ENCODE measurements at regions not wholly inside any gene's neighbourhood (a gene's known extent, or its start where the extent isn't known, plus 50 kb on each side); places are given as distances from the start of the nearest gene placed in this dataset.

DNA sequence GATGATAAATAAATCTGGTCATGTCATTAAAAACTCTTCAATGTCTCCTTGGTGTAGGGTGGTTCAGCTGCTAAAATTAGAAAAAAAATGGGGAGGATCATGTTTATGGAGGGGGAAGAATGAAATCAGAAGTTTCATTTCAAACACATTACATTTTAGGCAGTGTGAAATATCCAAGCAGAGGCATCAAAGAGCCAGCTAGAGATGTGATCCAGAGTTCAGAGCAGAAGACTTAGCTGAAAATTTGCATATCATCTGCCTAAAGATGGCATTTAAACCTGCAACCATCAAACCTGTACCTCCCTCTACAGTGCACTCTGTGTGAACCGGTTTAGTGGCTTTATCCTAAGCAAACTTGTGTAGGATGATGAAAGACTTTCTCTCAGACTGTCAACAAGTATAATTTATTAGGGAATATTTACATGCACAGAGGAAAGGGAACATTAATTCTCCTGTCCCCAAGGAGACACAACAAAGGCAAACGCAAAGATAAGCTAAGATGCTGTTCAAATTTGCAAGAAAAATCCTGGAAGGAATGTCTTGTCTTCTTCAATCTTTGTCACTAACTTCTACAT is 84.8 kb upstream of the PLEKHG1 start:
- no peak overlapping the region for H3K23ac ChIP-seq (ENCODE audit: insufficient read length)
- H3K14ac ChIP-seq (ENCODE audit: insufficient read length), result no peak overlapping the region
- no peak overlapping the region; the same call in none of the 2 replicates for H2AFZ ChIP-seq (ENCODE audit: low read length)
- no peaks in the 10 kb centered on the region for H3K36me3 ChIP-seq (ENCODE audit: control insufficient read depth in 2 of 4, insufficient read depth in 4 of 4, low read length in 3 of 4)
- no peak overlapping the region for H3K4me3 ChIP-seq (ENCODE audit: extremely low read depth in 1 of 4, insufficient read depth in 2 of 4, low read depth in 3 of 4, low read length in 4 of 4)
- no peak overlapping the region for H4K91ac ChIP-seq (replicated peaks; ENCODE audit: insufficient read length, low read length)
- no peak overlapping the region for H3K56ac ChIP-seq (replicated peaks; ENCODE audit: insufficient read length, low read depth, low read length)
- no peak overlapping the region for H2BK120ac ChIP-seq (replicated peaks; ENCODE audit: low read depth, low read length)
- FAIRE-seq, result no peak
- H3K79me1 ChIP-seq (ENCODE audit: low read depth, low read length), result no peaks in the 10 kb centered on the region
- no peaks in the 10 kb centered on the region for H3K4me1 ChIP-seq (replicated peaks in 1 of 4; ENCODE audit: control insufficient read depth in 3 of 4, insufficient read depth in 4 of 4, low read length in 3 of 4)
- ChIA-PET CTCF (ENCODE audit: partially characterized antibody) (interaction anchor here (1.0 to 1.6 kb wide), 2 partner anchors 31 to 97 kb away, joined by 3 to 4 read pairs; no protein-coding TSS in a partner anchor), POLR2A (ENCODE audit: partially characterized antibody) (no interaction called here)
- no peak overlapping the region for H2BK20ac ChIP-seq (ENCODE audit: low read length)
- H2BK12ac ChIP-seq (ENCODE audit: low read depth, low read length), result no peak overlapping the region
- WGBS, 2 experiments (ENCODE audit: extremely low coverage in 1 of 2, insufficient coverage in 1 of 2, insufficient read length in 1 of 2, insufficient replicate concordance in 2 of 2, low coverage in 1 of 2, low lambda C conversion rate in 2 of 2, missing lambda C conversion rate in 1 of 2), result 88% methylated on average over 2 of the region's 2 CpGs; no CpG with 5 or more reads in 1 of the 2 experiments
- H2BK15ac ChIP-seq (ENCODE audit: low read length), result no peak overlapping the region
- H3K9me3 ChIP-seq (ENCODE audit: insufficient read depth in 2 of 2, low read depth in 1 of 2, low read length in 1 of 2), result no peaks in the 10 kb centered on the region
- H3K9ac ChIP-seq (replicated peaks in 1 of 4; ENCODE audit: extremely low read depth in 1 of 4, low read depth in 3 of 4, low read length in 3 of 4), result no peak overlapping the region
- no peak overlapping the region for H4K5ac ChIP-seq (ENCODE audit: insufficient read length, low read depth, low read length)
- no peaks in the 10 kb centered on the region for H3K79me2 ChIP-seq (ENCODE audit: control insufficient read depth in 1 of 2, insufficient read depth in 2 of 2, low read length in 2 of 2)
- no peak overlapping the region for H2BK5ac ChIP-seq (ENCODE audit: low read depth, low read length)
- no peaks in the 10 kb centered on the region for H3K27me3 ChIP-seq (replicated peaks in 1 of 4; ENCODE audit: control insufficient read depth in 3 of 4, extremely low read depth in 1 of 4, insufficient read depth in 3 of 4, low read length in 3 of 4)
- DNase-seq (ENCODE audit: low read depth in 1 of 2, low spot score in 2 of 2), result no peak
- H4K8ac ChIP-seq (ENCODE audit: extremely low read depth, insufficient read depth, low read length), result no peak overlapping the region
- H3K27ac ChIP-seq (ENCODE audit: low read depth, low read length), result no peak overlapping the region
- H3K4ac ChIP-seq (replicated peaks; ENCODE audit: insufficient read length, low read depth, low read length), result no peak overlapping the region
- no peak overlapping the region for H3K18ac ChIP-seq (ENCODE audit: extremely low read depth, low read length)
- H3K23me2 ChIP-seq (ENCODE audit: low read depth, low read length), result no peaks in the 10 kb centered on the region
- no peak overlapping the region for H2AK5ac ChIP-seq (ENCODE audit: low read depth, low read length)
- no peaks in the 10 kb centered on the region for H4K20me1 ChIP-seq (replicated peaks in 1 of 2; ENCODE audit: control insufficient read depth in 1 of 2, insufficient read depth in 2 of 2, low read length in 2 of 2)
- no peak overlapping the region for H3K4me2 ChIP-seq (ENCODE audit: insufficient read depth in 1 of 2, low read depth in 2 of 2, low read length in 2 of 2)
- no peak for TF ChIP-seq SP2 (IDR thresholded peaks at IDR 0.05; ENCODE audit: low read length)
- TF ChIP-seq, protein P1, sequence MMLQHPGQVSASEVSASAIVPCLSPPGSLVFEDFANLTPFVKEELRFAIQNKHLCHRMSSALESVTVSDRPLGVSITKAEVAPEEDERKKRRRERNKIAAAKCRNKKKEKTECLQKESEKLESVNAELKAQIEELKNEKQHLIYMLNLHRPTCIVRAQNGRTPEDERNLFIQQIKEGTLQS (IDR thresholded peaks at IDR 0.05; ENCODE audit: insufficient read depth, low read depth, low read length), result no peak
- no peak for TF ChIP-seq PHF8 (conservative IDR thresholded peaks at IDR 0.05; ENCODE audit: low read depth, low read length)
- TF ChIP-seq SIX5 (IDR thresholded peaks at IDR 0.05; ENCODE audit: low read depth, low read length), result no peak
- TF ChIP-seq, protein P2, sequence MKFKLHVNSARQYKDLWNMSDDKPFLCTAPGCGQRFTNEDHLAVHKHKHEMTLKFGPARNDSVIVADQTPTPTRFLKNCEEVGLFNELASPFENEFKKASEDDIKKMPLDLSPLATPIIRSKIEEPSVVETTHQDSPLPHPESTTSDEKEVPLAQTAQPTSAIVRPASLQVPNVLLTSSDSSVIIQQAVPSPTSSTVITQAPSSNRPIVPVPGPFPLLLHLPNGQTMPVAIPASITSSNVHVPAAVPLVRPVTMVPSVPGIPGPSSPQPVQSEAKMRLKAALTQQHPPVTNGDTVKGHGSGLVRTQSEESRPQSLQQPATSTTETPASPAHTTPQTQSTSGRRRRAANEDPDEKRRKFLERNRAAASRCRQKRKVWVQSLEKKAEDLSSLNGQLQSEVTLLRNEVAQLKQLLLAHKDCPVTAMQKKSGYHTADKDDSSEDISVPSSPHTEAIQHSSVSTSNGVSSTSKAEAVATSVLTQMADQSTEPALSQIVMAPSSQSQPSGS (IDR thresholded peaks at IDR 0.05; ENCODE audit: low read length), result no peak
- TF ChIP-seq JUND (IDR thresholded peaks at IDR 0.05; ENCODE audit: low read length), result no peak
- TF ChIP-seq RNF2 (IDR thresholded peaks at IDR 0.05; ENCODE audit: borderline replicate concordance, low read depth, low read length, missing control alignments, poor library complexity, severe bottlenecking), result no peak
- no peak for TF ChIP-seq NRF1 (IDR thresholded peaks at IDR 0.05; ENCODE audit: low read depth, low read length)
- no peak for TF ChIP-seq ASH2L (IDR thresholded peaks at IDR 0.05; ENCODE audit: low read length)
- TF ChIP-seq RAD21 (IDR thresholded peaks at IDR 0.05 in 1 of 2, conservative IDR thresholded peaks at IDR 0.05 in 1 of 2; ENCODE audit: low read depth in 2 of 2, low read length in 2 of 2), result no peak
- TF ChIP-seq RXRA (IDR thresholded peaks at IDR 0.05; ENCODE audit: insufficient read depth, low read depth, low read length), result no peak

All from H1 (cell line).